Fibroblast of lung (primary cell): ENCODE measurements at regions not wholly inside any gene's neighbourhood (a gene's known extent, or its start where the extent isn't known, plus 50 kb on each side); places are given as distances from the start of the nearest gene placed in this dataset.

ENCODE experiments used
- CTCF ChIP-seq, 2 donors: IDR thresholded peaks in 1 of 2; conservative IDR thresholded peaks in 1 of 2; 1 replicate in 1 of 2; 2 replicates in 1 of 2; pipeline ENCODE4 v1.5.1; 2011 to 2012; ENCODE audit warnings: low read length in 2 of 2, control low read depth in 1 of 2, inconsistent platforms in 1 of 2, low read depth in 1 of 2, mild to moderate bottlenecking in 1 of 2
- EZH2 ChIP-seq: IDR thresholded peaks from 2 replicates; pipeline ENCODE4 v1.5.1; 2012; ENCODE audit warnings: low read length, control low read depth, mild to moderate bottlenecking; ENCODE audit errors: missing control alignments

GRCh38 chr6:103507052-103507451 is 1352.7 kb downstream of the HACE1 start:
- TF ChIP-seq CTCF (conservative IDR thresholded peaks at IDR 0.05 in 1 of 2, IDR thresholded peaks at IDR 0.05 in 1 of 2; ENCODE audit: low read depth in 1 of 2, low read length in 2 of 2): no peak
- TF ChIP-seq EZH2: no peak
